Peyer's patch (tissue), 4 donors: ENCODE measurements at regions not wholly inside any gene's neighbourhood (a gene's known extent, or its start where the extent isn't known, plus 50 kb on each side); places are given as distances from the start of the nearest gene placed in this dataset.

Source experiments
- CTCF ChIP-seq, 6 experiments: fragments of 450-650 bp in 4 of 6; fragments of 200-600 bp in 2 of 6; sonication (generic) in 1 of 6; IDR thresholded peaks; one replicate each; pipeline ENCODE4 v1.5.1; 2017 to 2019; ENCODE audit warnings: antibody characterized with exemption in 6 of 6, mild to moderate bottlenecking in 3 of 6, moderate library complexity in 1 of 6
- POLR2A ChIP-seq, 2 donors: fragments of 450-650 bp; IDR thresholded peaks; one replicate each; pipeline ENCODE4 v1.5.1; 2017; ENCODE audit warnings: antibody characterized with exemption in 2 of 2, mild to moderate bottlenecking in 2 of 2, moderate library complexity in 2 of 2

- TF ChIP-seq POLR2A (IDR thresholded peaks at IDR 0.05) = no peak
- no peak for TF ChIP-seq CTCF (IDR thresholded peaks at IDR 0.05)
These were observed 534.5 kb downstream of the TDRD15 start for GRCh38 chr2:21658269-21658668.
